ENCODE measurements at regions not wholly inside any gene's neighbourhood (a gene's known extent, or its start where the extent isn't known, plus 50 kb on each side); places are given as distances from the start of the nearest gene placed in this dataset.
"Not testable (repeated sequence)": the region's sequence is repeated elsewhere in the genome, so short reads cannot be mapped to it uniquely, and the experiment has no call there.

DNA sequence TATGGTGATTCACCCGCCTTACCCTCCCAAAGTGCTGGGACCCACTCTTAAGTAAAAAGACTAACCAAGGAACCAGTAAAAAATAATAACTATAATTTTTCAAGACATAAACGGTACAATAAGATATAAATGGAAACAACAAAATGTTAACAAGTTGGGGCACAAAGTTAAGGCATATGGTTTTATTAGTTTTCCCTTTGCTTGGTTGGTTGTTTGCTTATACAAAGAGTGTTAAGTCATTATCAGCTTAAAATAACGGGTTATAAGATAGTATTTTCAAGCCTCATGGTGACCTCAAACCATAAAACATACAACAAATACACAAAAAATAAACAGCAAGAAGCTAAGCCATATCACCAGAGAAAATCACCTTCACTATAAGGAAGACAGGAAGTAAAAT is 406.1 kb downstream of the SEC23A start:
- Histone ChIP-seq H3K4me3 (ENCODE audit: insufficient read length, low read depth) (no peak overlapping the region), H3K27me3 (ENCODE audit: insufficient read depth, insufficient read length) (no peaks in the 10 kb centered on the region), H3K4me1 (ENCODE audit: insufficient read depth, insufficient read length) (no peaks in the 10 kb centered on the region), H3K36me3 (ENCODE audit: insufficient read depth, insufficient read length, low read length) (no peaks in the 10 kb centered on the region), H3K9ac (ENCODE audit: insufficient read length, low read depth) (no peak overlapping the region), H3K9me3 (ENCODE audit: insufficient read depth, low read length) (no peaks in the 10 kb centered on the region; the same call in 1 of the 2 replicates)
- no peak for TF ChIP-seq SUZ12 (IDR thresholded peaks at IDR 0.05; ENCODE audit: extremely low read depth, insufficient read depth, insufficient read length)
- TF ChIP-seq ZNF274 (IDR thresholded peaks at IDR 0.05; ENCODE audit: low read depth, low read length) = no peak
- TF ChIP-seq YY1 (IDR thresholded peaks at IDR 0.05; ENCODE audit: insufficient read depth, insufficient read length) = no peak
- no peak for DNase-seq (ENCODE audit: low read depth, low spot score)

DNA sequence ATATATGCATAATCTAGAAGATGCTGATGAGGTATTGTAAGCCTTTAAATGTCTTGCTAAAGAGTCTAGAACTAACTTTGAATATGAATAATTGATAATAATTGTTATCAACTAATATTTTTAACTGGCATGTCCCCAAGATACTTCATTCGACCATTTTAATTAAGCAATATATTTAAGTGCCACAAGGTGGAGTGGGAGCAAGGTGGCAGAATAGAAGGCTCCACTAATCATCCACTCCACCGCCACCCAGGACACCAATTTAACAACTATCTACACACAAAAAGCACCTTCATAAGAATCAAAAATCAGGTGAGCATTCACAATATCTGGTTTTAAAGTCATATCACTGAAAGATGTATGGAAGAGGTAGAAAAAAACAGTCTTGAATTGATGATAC is 409.6 kb downstream of the SEC23A start:
- no peak for TF ChIP-seq ZNF274 (IDR thresholded peaks at IDR 0.05; ENCODE audit: low read depth, low read length)
- TF ChIP-seq SUZ12 (IDR thresholded peaks at IDR 0.05; ENCODE audit: extremely low read depth, insufficient read depth, insufficient read length) = no peak
- no peak for TF ChIP-seq YY1 (IDR thresholded peaks at IDR 0.05; ENCODE audit: insufficient read depth, insufficient read length)
- Histone ChIP-seq H3K9ac (ENCODE audit: insufficient read length, low read depth) (no peak overlapping the region), H3K9me3 (ENCODE audit: insufficient read depth, low read length) (no peaks in the 10 kb centered on the region; the same call in 1 of the 2 replicates), H3K27me3 (ENCODE audit: insufficient read depth, insufficient read length) (no peaks in the 10 kb centered on the region), H3K36me3 (ENCODE audit: insufficient read depth, insufficient read length, low read length) (no peaks in the 10 kb centered on the region), H3K4me3 (ENCODE audit: insufficient read length, low read depth) (no peak overlapping the region), H3K4me1 (ENCODE audit: insufficient read depth, insufficient read length) (no peaks in the 10 kb centered on the region)
- DNase-seq (ENCODE audit: low read depth, low spot score) = no peak

DNA sequence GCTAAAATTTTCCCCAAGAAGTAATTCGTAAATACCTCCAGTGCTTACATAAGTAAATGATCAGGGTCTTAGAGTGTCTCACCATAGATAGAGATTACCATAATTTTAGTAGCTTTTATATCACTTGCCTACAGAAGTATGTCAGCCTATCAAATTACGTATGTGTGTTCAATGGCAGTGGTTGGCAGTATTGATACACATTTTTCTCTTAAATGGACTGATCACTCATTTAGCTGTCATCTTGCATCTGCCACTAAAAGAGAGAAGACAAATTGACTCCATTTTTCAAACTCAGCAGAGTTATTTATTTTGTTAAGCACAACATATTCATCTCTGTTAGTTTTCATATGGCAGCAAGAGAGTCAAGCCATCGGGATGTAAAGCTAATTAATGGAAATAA is 413.1 kb upstream of the CLEC14A start:
- Histone ChIP-seq H3K4me3 (ENCODE audit: insufficient read length, low read depth) (no peak overlapping the region), H3K9me3 (ENCODE audit: insufficient read depth, low read length) (no peaks in the 10 kb centered on the region), H3K27me3 (ENCODE audit: insufficient read depth, insufficient read length) (no peaks in the 10 kb centered on the region), H3K9ac (ENCODE audit: insufficient read length, low read depth) (no peak overlapping the region), H3K4me1 (ENCODE audit: insufficient read depth, insufficient read length) (no peaks in the 10 kb centered on the region), H3K36me3 (ENCODE audit: insufficient read depth, insufficient read length, low read length) (no peaks in the 10 kb centered on the region)
- TF ChIP-seq YY1 (IDR thresholded peaks at IDR 0.05; ENCODE audit: insufficient read depth, insufficient read length) = no peak
- no peak for TF ChIP-seq SUZ12 (IDR thresholded peaks at IDR 0.05; ENCODE audit: extremely low read depth, insufficient read depth, insufficient read length)
- no peak for TF ChIP-seq ZNF274 (IDR thresholded peaks at IDR 0.05; ENCODE audit: low read depth, low read length)
- no peak for DNase-seq (ENCODE audit: low read depth, low spot score)

DNA sequence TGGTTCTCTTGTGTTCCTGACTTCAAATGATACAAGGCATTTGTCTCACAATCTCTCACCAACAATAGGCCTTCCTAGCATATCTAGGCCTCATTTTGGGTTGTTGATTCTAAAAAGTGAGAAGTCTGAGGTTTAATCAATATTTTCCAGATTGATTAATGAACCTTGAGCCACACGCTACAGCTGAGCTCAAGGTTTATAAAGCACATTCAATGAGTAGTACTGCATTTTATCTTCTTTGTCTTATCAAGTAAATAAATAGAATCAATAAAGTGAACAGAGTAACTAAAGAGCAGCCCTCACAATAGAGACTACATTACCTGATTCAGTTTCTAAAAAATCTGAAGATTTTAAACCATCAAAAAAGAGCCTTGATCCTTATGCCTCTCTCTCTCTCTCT is 407.5 kb upstream of the CLEC14A start:
- Histone ChIP-seq H3K36me3 (ENCODE audit: insufficient read depth, insufficient read length, low read length) (no peaks in the 10 kb centered on the region), H3K9ac (ENCODE audit: insufficient read length, low read depth) (no peak overlapping the region), H3K4me1 (ENCODE audit: insufficient read depth, insufficient read length) (no peaks in the 10 kb centered on the region), H3K9me3 (ENCODE audit: insufficient read depth, low read length) (no peaks in the 10 kb centered on the region), H3K27me3 (ENCODE audit: insufficient read depth, insufficient read length) (no peaks in the 10 kb centered on the region), H3K4me3 (ENCODE audit: insufficient read length, low read depth) (no peak overlapping the region)
- TF ChIP-seq YY1 (IDR thresholded peaks at IDR 0.05; ENCODE audit: insufficient read depth, insufficient read length) (no peak), SUZ12 (IDR thresholded peaks at IDR 0.05; ENCODE audit: extremely low read depth, insufficient read depth, insufficient read length) (no peak), ZNF274 (IDR thresholded peaks at IDR 0.05; ENCODE audit: low read depth, low read length) (no peak)
- no peak for DNase-seq (ENCODE audit: low read depth, low spot score)

DNA sequence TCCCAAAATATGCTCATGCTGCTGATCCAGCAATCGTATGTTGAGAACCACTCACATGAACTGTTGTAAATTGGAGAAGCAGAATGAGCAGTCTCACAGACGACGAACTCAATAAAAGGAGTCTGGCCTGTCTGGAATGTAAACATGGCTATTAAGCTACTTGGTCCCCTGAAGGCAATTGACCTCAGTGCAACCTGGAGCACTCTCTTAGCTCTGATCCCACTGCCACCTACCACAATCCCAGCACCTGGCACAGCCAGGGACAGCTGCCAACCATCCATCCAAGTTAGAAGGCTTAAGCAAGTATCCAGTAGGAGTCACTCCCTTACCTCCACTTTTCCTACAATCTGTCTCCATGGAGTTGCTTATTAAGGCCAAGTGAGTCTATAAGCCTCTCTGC is 406.9 kb upstream of the CLEC14A start:
- H3K36me3 ChIP-seq (ENCODE audit: insufficient read depth, insufficient read length, low read length) = no peaks in the 10 kb centered on the region
- H3K4me1 ChIP-seq (ENCODE audit: insufficient read depth, insufficient read length) = no peaks in the 10 kb centered on the region
- DNase-seq (ENCODE audit: low read depth, low spot score) = no peak
- H3K4me3 ChIP-seq (ENCODE audit: insufficient read length, low read depth) = no peak overlapping the region
- H3K9me3 ChIP-seq (ENCODE audit: insufficient read depth, low read length) = no peaks in the 10 kb centered on the region
- H3K9ac ChIP-seq (ENCODE audit: insufficient read length, low read depth) = no peak overlapping the region
- H3K27me3 ChIP-seq (ENCODE audit: insufficient read depth, insufficient read length) = no peaks in the 10 kb centered on the region
- TF ChIP-seq ZNF274 (IDR thresholded peaks at IDR 0.05; ENCODE audit: low read depth, low read length) (no peak), SUZ12 (IDR thresholded peaks at IDR 0.05; ENCODE audit: extremely low read depth, insufficient read depth, insufficient read length) (no peak), YY1 (IDR thresholded peaks at IDR 0.05; ENCODE audit: insufficient read depth, insufficient read length) (no peak)

DNA sequence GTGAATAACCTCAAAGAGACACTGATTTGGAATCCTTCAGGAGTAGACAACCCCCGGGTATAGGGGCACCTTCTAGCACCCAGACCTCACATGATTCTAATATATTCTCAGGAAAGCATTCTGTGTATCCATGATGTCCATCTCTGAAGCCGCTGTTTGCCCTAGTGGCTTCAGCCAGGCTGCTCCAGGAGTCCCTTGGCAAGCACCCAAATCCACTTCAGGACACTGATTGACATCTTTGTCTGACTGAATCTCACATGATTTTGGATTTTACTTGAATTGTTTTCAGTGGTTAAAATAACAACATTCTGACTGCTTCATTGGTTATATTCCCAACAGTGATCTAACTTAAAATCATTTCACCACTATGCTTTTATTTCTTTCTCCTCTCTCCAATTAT is 390.5 kb upstream of the CLEC14A start:
- no peak overlapping the region for H3K9ac ChIP-seq (ENCODE audit: insufficient read length, low read depth)
- no peaks in the 10 kb centered on the region; the same call in 1 of the 2 replicates for H3K9me3 ChIP-seq (ENCODE audit: insufficient read depth, low read length)
- TF ChIP-seq YY1 (IDR thresholded peaks at IDR 0.05; ENCODE audit: insufficient read depth, insufficient read length) (no peak), ZNF274 (IDR thresholded peaks at IDR 0.05; ENCODE audit: low read depth, low read length) (no peak), SUZ12 (IDR thresholded peaks at IDR 0.05; ENCODE audit: extremely low read depth, insufficient read depth, insufficient read length) (no peak)
- no peak for DNase-seq (ENCODE audit: low read depth, low spot score)
- H3K4me3 ChIP-seq (ENCODE audit: insufficient read length, low read depth) = no peak overlapping the region
- no peaks in the 10 kb centered on the region for H3K4me1 ChIP-seq (ENCODE audit: insufficient read depth, insufficient read length)
- H3K36me3 ChIP-seq (ENCODE audit: insufficient read depth, insufficient read length, low read length) = no peaks in the 10 kb centered on the region
- no peaks in the 10 kb centered on the region for H3K27me3 ChIP-seq (ENCODE audit: insufficient read depth, insufficient read length)

DNA sequence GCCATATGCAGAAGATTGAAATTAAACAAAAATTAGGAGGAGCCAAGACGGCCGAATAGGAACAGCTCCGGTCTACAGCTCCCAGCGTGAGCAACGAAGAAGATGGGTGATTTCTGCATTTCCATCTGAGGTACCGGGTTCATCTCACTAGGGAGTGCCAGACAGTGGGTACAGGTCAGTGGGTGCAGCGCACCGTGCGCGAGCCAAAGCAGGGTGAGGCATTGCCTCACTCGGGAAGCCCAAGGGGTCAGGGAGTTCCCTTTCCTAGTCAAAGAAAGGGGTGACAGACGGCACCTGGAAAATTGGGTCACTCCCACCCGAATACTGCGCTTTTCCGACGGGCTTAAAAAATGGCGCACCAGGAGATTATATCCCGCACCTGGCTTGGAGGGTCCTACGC is 379.0 kb upstream of the CLEC14A start:
- H3K36me3 ChIP-seq (ENCODE audit: insufficient read depth, insufficient read length, low read length); H3K27me3 ChIP-seq (ENCODE audit: insufficient read depth, insufficient read length); H3K9ac ChIP-seq (ENCODE audit: insufficient read length, low read depth); H3K4me3 ChIP-seq (ENCODE audit: insufficient read length, low read depth); H3K4me1 ChIP-seq (ENCODE audit: insufficient read depth, insufficient read length); DNase-seq (ENCODE audit: low read depth, low spot score): not testable (repeated sequence)
- peaks cover 12% of the 10 kb centered on the region for H3K9me3 ChIP-seq (ENCODE audit: insufficient read depth, low read length)

DNA sequence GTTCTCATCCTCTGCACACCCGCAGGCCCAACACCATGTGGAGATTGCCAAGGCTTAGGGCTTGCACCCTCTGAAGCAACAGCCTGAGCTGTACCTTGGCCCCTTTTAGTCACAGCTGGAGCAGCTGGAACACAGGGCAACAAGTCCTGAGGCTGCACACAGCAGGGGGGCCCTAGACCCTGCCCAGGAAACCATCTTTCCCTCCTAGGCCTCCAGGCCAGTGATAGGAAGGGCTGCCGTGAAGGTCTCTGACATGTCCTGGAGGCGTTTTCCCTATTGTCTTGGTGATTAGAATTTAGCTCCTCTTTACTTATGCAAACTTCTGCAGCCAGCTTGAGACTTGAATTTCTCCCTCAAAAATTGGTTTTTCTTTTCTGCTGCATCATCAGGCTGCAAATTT is 373.5 kb upstream of the CLEC14A start:
- Histone ChIP-seq H3K4me3 (ENCODE audit: insufficient read length, low read depth) (no peak overlapping the region), H3K4me1 (ENCODE audit: insufficient read depth, insufficient read length) (no peaks in the 10 kb centered on the region), H3K9me3 (ENCODE audit: insufficient read depth, low read length) (peaks cover 42% of the 10 kb centered on the region), H3K27me3 (ENCODE audit: insufficient read depth, insufficient read length) (no peaks in the 10 kb centered on the region), H3K9ac (ENCODE audit: insufficient read length, low read depth) (no peak overlapping the region), H3K36me3 (ENCODE audit: insufficient read depth, insufficient read length, low read length) (no peaks in the 10 kb centered on the region)
- DNase-seq (ENCODE audit: low read depth, low spot score) = peak; percentile 20
- TF ChIP-seq SUZ12 (IDR thresholded peaks at IDR 0.05; ENCODE audit: extremely low read depth, insufficient read depth, insufficient read length) = no peak
- no peak for TF ChIP-seq ZNF274 (IDR thresholded peaks at IDR 0.05; ENCODE audit: low read depth, low read length)
